Cardiac septum (tissue), 1 donor: ENCODE measurements at regions not wholly inside any gene's neighbourhood (a gene's known extent, or its start where the extent isn't known, plus 50 kb on each side); places are given as distances from the start of the nearest gene placed in this dataset.
"Not testable (repeated sequence)": the region's sequence is repeated elsewhere in the genome, so short reads cannot be mapped to it uniquely, and the experiment has no call there.

Experiments used
- DNase-seq: peaks from one replicate; pipeline ENCODE4 v3.0.0-alpha.2; 2020; ENCODE audit warnings: low spot score
- intact Hi-C: fragments of 100-400 bp; cut with DNase I; formaldehyde crosslinking; loops from one replicate; pipeline ENCODE4 v1.14.0; 2022
- donor health status: DM: no; HTN: no; CAD: no.

GRCh38 chr10:2881720-2882620, 185.4 kb upstream of the PFKP start:
- intact Hi-C loops = no loop called here
- DNase-seq = no peak

GRCh38 chr10:2880050-2880449, 187.3 kb upstream of the PFKP start:
- intact Hi-C loops = not testable (repeated sequence)

GRCh38 chr10:2878818-2879217, 188.5 kb upstream of the PFKP start:
- DNase-seq = no peak
- intact Hi-C loops = no loop called here

More at GRCh38 chr10:2880050-2880449, 187.3 kb upstream of the PFKP start:
- not testable (repeated sequence) for DNase-seq

GRCh38 chr10:2876032-2876431, 191.3 kb upstream of the PFKP start:
- intact Hi-C loops = no loop called here
- no peak for DNase-seq

- intact Hi-C loops = no loop called here
- DNase-seq = no peak
Observed at GRCh38 chr10:2874963-2875362, 192.4 kb upstream of the PFKP start.

GRCh38 chr10:2873769-2874168, 193.6 kb upstream of the PFKP start:
- DNase-seq = no peak
- intact Hi-C loops = no loop called here

GRCh38 chr10:2871673-2872219, 195.6 kb upstream of the PFKP start:
- no peak for DNase-seq

GRCh38 chr10:2870654-2871053, 196.7 kb upstream of the PFKP start:
- no peak for DNase-seq
- intact Hi-C loops = no loop called here

More at GRCh38 chr10:2871673-2872219, 195.6 kb upstream of the PFKP start:
- intact Hi-C loops = no loop called here

GRCh38 chr10:2867788-2868299, 199.5 kb upstream of the PFKP start:
- intact Hi-C loops = no loop called here
- DNase-seq = no peak

- DNase-seq = no peak
- intact Hi-C loops = no loop called here
Observed at GRCh38 chr10:2866569-2866968, 200.8 kb upstream of the PFKP start.

- no peak for DNase-seq
- intact Hi-C loops = no loop called here
Observed at GRCh38 chr10:2861632-2862210, 205.6 kb upstream of the PFKP start.

GRCh38 chr10:2858452-2858851, 208.9 kb upstream of the PFKP start:
- intact Hi-C loops = no loop called here
- DNase-seq = no peak

- intact Hi-C loops = no loop called here
- DNase-seq = no peak
Observed at GRCh38 chr10:2856598-2856997, 210.8 kb upstream of the PFKP start.

GRCh38 chr10:2852574-2853323, 214.6 kb upstream of the PFKP start:
- no peak for DNase-seq
- intact Hi-C loops = no loop called here

- no peak for DNase-seq
- intact Hi-C loops = no loop called here
Observed at GRCh38 chr10:2851566-2851965, 215.8 kb upstream of the PFKP start.

- DNase-seq = no peak
Observed at GRCh38 chr10:2850202-2850601, 217.1 kb upstream of the PFKP start.

GRCh38 chr10:2844925-2845324, 222.4 kb upstream of the PFKP start:
- intact Hi-C loops = no loop called here
- no peak for DNase-seq

More at GRCh38 chr10:2850202-2850601, 217.1 kb upstream of the PFKP start:
- intact Hi-C loops = no loop called here

- intact Hi-C loops = loop anchor here (10.0 kb wide), 1 partner anchor 206 kb away; no protein-coding TSS in a partner anchor
- DNase-seq = no peak
Observed at GRCh38 chr10:2839081-2839725, 228.1 kb upstream of the PFKP start.

- no peak for DNase-seq
- intact Hi-C loops = loop anchor here (10.0 kb wide), 1 partner anchor 207 kb away; no protein-coding TSS in a partner anchor
Observed at GRCh38 chr10:2837674-2838073, 229.7 kb upstream of the PFKP start.
